CD4-positive, alpha-beta T cell treated with Interleukin-6 at 100 ng/mL for 8 hours (primary cell): ENCODE measurements at regions not wholly inside any gene's neighbourhood (a gene's known extent, or its start where the extent isn't known, plus 50 kb on each side); places are given as distances from the start of the nearest gene placed in this dataset.

ENCODE experiments used
- DNase-seq: peaks from one replicate; pipeline ENCODE4 v3.0.0-alpha.2; 2020; ENCODE audit warnings: mixed read lengths, low spot score

DNA sequence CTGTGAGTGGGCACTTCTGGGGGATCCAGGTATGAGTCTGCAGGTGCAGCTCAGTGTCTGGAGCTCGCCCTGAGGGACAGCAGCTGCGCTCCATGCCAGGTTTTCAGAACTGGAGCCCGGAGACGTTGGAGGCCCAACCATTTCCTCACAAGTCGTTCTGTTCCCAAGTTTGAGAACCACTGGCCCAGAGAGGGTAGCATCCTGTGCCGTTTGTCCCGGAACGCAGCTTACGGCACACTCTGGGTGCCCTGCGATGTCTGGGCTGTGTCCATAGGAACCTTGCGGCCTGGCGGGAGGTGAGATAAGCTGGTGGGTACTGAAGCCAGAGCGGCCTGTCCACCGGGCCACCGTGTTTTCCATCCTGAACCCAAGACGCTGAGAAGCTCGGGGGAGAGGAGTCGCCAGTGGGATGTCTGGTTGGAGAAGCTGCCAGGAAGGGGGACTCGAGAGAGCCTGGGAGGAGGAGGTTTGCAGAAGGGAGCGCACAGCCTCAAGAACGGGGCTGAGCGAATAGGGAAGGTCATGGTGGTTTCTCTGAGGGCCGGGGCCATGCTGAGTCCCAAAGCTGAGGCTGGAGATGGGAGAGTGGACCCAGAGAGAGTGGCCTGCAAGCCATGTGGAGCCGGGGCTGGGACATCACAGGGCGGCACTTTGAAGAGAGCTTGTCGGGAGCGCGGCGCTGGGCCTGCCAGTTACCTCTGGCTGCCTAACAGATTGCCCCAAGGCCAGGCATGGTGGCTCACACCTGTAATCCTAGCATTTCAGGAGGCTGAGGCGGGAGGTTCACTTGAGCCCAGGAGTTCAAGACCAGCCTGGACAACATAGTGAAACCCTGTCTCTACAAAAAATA is 211.0 kb upstream of the GSE1 start:
- DNase-seq: no peak

DNA sequence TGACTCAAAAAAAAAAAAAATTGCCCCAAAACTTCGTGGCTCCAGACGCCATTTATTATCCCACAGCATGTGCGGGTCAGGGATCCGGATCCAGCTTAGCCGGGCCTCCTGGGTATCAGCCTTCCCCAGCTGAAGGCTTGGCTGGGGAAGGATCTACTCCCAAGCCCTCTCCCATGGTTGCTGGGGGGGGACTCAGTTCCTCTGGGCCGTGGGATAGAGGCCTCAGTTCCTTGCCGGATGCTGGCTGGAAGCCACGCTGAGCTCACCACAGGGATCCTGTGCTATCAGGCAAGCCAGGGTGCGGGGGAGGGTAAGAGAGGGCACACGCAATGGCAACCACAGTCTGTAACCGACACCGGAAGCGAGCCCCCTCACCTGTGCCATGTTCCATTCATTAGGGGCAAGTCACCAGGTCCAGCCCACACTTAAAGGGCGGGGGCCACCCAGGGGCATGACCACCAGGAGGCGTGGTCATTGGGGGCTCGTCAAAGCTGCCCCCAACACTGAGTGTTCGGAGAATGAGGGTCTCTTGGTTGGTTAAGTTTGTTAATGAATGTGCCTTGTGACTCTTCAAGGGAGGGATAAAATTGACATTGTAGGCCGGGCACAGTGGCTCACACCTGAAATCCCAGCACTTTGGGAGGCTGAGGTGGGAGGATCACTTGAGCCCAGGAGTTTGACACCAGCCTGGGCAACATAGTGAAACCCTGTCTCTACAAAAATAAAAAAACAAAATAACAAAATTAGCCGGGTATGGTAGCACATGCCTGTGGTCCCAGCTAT is 210.0 kb upstream of the GSE1 start:
- DNase-seq: no peak

DNA sequence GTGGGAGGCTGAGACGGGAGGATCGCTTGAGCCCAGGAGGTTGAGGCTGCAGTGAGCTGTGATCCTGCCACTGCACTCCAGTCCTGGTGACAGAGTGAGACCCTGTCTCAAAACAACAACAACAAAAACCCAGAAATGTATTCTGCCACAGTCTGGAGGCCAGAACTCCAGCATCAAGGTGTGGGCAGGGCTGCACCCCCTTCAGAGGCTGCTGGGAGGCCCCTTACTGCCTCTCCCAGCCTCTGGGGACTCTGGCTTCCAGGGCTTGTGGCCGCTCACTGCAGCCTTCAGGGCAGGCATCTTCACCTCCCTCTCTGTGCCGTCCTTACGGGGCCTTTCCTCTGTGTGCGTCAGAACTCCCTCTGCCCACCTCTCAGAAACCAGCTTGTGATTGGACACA is 209.4 kb upstream of the GSE1 start:
- no peak for DNase-seq

DNA sequence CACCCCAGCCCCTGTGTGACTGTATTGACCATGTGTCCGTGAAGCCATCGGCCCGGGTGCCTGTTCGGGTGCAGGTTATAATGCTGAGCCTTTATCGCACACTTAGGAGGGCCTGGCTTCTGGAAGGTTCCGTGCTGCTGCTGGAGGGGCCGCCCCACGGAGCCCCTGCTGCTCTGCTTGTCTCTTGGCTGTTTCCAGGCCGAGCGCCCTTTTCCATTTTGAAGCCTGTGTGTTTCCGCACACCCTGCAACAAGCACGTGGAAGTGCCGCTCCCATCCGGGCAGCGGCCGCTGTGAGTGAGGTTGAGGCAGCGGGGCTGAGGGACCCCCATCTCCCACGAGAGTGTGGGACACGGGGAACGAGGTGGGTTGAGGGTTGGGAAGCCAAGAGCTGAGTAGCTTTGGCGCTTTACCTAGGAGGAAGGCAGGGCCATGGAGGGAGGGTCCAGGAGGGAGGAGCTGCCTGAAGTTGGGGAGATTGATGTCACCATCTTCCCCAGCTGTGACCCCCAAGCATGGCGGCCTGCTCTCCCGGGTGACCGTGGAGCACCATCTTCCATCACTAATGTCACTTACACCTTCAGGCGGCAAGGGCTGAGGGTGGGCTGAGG is 200.1 kb upstream of the GSE1 start:
- no peak for DNase-seq

DNA sequence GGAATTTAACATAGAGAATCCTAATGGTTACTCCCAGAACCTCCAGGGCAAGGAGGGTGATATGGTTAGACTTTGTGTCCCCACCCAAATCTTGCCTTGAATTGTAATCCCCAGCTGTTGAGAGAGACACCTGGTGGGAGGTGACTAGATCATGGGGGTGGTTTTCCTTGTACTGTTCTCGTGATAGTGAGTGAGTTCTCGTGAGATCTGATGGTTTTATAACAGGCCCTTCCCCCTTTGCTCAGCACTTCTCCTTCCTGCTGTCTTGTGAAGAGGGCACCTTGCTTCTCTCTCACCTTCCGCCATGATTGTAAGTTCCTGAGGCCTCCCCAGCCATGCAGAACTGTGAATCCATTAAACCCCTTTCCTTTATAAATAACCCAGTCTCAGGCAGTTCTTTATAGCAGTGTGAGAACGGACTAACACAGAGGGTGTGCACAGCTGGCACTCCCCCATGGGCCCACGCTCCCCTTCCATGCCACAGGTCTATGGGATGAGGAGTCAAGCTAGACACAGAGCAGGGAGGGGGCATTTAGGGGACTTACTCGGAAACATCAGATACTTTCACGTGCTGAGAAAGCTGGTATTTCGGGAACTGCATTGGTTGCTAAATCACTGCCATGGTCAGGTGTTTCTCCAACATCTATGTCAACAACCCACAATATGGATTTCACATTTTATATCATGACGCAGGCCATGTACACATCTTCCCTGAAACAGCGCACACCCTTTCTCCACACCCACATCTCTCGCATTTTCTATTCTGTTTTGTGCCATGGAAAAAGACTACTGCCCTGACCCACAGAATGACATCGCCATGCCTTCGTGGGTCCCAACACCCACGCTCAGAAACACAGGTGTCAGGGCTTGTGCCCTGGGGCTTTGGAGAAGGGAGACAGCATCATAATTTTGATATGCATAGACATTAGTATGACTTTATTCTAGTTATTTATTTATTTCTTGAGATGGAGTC is 199.1 kb upstream of the GSE1 start:
- no peak for DNase-seq

DNA sequence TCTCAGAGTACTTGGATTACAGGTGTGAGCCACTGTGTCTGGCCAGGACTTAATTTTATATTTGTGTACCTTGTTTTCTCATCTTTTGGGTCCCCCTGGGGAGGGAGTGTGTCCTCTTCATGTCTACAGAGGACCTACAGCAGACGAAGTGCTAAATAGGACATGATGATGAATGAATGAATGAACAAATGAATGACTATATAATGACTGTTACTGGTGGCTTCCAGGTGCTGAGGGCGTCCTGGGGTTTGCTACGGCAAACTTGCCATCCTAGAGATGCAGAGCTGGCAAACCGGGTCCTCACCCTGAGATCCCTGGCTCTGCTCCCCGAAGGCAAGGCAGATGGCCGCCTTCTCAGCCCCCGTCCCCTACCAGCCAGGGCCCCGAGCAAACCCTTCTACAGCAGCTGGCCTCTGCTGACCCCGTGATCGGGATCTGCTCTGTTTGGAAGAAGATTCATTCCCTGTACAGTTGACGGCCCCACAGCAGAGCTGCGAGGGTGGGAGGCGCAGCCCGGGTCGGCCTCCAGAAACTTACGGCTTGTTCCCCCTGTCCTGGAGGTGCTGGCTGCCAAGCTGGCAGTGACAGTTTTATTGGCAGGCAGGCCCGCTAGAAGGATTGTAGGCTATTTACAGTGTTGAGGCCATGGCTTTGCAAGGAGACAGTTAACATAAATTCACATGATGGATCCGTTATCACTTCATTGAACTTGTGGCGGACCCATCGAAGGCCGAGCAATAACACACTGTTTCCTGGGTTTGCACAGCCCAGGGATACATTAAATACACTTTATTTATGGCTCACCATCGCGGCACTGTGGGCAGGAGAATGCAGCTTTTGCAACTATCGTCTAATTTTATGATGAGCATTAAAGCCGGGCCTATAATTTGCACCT is 197.7 kb upstream of the GSE1 start:
- no peak for DNase-seq

DNA sequence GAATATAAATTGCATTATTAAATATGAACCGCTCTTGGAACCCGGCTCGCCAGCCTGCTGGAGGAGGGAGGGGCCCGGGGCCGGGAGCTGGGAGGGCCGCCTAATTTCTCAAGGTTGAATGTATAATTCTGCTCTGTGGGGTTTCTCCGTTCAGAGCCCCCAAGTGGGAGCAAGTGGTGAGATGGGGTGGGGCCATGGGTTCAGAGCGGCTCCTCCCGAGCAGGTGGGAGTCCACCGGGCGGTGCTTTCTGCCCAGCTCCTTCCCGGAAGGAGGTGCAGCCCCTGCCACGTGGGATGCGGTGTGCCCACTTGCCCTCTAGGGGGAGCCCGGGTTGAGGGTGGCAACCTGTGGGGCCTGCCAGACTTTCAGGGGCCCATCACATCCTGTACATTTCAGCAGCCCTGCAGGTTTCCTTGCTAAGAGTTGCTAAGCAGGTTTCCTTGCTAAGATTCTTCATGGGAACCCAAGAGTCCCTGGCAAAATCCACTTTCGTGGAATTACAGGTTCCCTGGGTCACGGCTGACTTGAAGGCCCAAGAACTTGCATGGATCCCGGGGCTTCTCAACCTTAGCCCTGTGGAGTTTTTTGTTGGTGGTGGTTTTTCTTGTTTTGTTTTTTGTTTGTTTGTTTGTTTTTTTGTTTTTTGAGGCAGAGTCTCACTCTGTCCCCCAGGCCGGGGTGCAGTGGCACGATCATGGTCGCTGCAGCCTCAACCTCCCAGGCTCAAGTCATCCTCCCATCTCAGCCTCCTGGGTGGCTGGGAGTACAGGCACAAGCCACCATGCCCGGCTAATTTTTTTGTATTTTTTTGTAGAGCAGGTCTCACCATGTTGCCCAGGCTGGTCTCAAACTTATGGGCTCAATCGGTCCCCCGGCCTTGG is 196.7 kb upstream of the GSE1 start:
- peak; percentile 66 for DNase-seq

DNA sequence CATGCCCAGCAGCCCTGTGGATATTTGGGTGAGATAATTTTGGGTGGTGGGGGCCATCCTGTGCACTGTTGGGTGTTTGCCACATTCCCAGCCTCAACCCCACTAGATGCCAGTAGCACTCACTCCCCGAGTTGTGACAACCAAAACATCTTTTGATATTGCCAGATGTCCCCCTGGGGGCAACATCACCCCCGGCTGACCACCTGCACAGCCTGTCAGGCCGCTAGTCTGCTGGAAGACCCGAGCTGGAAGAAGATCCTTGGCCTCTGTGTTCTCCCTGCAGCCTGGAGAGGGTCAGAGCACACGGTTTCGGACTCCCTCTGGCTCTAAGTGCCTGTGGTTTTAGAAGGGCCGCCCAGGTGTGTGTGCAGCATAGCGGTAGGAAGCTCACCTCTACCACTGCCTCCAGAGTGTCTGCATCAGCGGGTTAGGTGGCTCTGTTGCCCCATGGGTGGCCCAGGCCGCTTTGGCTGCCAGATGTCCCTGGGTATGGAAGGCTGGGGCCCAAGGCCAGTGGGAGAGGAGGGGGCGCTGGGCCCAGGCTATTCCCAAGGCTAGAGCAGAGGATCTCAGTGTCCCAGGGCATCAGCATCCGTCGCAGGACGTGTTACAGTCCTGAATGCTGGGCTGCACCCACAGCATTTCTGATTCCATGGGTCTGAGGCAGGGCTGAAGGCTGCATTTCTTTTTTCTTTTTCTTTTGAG is 195.8 kb upstream of the GSE1 start:
- DNase-seq: no peak

DNA sequence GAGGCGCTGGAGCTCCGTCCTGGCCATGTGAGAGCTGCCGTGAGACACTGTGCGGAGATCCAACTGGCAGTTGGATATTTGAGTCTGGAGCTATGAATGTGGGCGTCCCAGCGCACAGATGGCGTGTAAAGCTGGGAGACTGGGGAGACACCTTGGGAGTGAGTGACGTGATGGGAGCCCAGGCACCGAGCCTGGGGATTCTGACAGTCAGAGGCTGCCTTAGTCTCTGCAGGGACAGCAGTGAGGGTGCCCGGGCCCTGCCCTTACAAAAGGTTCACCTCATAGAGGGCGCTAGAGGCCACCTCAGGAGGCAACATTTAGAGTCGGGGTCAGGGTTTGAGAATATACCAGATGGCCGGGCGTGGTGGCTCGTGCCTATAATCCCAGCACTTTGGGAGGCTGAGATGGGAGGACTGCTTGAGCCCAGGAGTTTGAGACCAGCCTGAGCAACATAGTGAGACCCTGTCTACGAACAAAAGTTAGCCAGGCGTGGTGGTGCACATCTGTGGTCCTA is 194.1 kb upstream of the GSE1 start:
- no peak for DNase-seq

DNA sequence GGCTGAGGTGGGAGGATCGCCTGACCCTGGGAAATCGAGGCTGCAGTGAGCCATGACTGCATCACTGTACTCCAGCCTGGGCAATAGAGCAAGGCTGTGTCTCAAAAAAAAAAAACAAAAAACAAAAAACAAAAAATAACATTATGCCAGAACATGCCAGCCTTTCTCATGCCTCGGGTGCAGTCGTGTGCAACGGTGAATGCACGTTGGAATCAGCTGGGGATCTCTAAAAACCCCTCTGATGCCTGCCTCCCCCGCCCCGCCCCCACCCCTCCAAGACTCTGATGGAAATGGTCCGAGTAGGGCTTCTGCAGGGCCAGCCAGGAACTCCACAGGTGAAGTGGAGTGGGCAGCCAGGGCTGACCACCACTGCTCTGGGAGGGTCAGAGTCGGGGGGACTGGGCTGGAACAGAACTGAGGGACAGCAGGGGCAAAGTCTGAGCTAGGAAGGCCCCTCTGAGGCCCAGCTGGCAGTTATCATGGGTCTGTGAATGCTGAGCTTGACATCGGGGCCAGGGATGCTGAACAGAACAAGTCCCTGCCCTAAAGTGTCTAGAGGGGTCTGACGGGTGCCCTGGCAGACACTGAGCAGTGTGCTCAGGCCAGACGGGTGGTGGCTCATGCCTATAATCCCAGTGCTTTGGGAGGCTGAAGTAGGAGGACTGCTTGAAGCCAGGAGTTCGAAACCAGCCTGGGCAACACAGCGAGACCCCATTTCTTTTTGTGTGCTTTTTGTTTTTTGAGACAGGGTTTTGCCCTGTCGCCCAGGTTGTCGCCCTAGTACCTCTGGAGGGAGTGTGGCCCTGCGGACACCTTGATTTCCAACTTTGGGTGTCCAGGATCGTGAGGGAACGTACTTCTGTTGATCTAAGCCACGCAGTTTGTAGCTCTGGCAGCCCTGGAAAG is 193.4 kb upstream of the GSE1 start:
- DNase-seq: no peak

DNA sequence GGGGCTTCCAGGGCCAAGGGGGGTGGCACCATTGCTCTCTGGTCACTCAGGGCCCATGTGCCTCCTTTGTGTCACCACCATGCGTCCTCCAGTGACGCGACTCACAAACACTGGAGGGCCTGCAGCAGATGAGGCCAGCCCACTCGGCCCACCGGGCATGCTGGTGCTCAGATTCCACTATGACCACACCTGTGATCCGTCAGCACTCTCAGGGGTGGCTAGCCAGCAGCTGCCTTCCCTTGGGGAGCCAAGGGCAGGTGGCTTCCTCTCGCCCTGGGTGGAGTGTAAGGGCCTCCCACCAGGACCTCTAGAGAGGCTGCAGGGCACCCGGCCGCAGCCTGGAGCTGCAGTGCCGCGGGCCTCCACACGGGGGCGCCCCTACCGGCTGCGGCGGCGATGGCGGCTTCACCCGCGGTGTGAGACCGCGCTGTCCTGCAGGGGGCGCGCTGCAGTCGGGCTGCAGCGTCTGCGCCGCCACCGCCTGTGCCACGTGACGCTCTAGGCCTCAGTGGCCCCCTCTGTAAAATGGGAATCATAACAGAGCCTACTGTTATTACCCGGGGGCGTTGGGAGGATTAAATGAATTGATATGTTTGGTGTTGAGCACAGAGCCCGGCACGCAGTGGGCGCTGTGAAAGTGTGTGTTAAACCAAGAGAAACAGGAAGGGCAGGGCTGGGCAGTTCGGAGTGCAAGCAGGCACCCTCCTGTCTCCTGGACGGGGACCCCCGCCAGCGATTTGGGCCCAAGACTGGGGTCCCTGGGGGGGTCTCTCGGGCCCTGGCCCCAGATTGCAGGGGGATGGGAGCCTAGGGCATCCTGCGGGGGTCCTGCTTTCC is 192.4 kb upstream of the GSE1 start:
- peak; percentile 63 for DNase-seq

DNA sequence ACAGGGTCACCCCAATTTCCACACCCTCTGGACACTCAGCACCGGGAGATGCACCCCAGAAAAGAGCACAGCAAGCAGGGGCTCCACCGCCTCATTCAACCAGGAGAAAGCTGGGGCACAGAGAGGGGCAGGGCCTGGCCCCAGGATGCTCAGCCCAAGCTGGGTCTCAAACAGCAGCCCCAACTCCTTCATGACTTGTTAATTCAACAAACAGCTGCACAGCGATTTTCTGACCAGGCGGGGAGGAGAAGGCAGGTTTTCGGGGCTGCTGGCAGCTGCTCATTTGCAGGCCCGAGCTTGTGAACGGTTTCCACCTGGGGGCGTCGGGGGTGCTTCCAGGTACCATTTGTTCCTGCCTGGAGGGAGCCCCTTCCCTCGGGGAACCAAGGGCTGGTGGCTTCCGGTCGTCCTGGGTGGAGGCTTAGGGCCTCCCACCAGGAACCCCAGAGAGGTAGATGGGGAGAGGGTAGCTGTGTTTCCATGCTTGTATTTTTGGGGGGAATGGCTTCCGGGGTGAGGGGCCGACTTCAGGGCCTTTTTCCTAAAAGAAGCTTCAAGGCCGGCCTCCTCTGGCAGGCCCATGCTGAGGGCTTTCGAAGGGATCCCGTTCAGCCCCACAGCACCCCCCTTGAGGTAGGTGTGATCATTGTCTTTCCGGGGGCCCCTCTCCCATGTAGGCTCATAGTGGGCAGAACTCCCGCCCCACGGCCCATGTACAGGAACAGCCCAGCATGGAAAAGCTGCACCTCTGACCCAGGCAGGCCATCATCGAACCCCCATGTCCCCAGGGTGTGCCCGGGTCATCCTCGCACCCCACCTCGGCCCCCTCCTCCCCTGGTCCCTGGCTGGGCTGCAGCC is 191.6 kb upstream of the GSE1 start:
- DNase-seq: no peak

DNA sequence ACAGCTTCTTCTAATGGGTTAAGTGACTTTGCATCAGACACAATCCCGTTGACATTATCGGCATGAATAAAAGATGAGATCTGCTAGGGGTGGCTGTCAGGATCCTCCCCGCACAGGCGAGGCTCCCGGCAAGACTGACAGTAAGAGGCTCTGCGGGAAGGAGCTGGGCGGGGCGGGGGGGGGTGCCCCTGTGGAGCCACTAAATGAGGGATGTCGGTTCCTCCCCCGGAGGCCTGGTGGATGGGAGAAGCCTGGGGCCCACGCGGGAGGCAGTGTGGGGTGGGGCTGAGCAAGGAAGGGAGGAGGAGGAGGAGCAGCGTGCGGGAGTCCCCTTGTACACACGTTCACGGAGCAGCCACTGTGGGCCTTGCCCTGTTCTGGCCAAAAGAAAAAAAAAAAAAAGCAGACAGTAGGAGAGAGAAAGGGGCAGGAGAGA is 190.9 kb upstream of the GSE1 start:
- no peak for DNase-seq

DNA sequence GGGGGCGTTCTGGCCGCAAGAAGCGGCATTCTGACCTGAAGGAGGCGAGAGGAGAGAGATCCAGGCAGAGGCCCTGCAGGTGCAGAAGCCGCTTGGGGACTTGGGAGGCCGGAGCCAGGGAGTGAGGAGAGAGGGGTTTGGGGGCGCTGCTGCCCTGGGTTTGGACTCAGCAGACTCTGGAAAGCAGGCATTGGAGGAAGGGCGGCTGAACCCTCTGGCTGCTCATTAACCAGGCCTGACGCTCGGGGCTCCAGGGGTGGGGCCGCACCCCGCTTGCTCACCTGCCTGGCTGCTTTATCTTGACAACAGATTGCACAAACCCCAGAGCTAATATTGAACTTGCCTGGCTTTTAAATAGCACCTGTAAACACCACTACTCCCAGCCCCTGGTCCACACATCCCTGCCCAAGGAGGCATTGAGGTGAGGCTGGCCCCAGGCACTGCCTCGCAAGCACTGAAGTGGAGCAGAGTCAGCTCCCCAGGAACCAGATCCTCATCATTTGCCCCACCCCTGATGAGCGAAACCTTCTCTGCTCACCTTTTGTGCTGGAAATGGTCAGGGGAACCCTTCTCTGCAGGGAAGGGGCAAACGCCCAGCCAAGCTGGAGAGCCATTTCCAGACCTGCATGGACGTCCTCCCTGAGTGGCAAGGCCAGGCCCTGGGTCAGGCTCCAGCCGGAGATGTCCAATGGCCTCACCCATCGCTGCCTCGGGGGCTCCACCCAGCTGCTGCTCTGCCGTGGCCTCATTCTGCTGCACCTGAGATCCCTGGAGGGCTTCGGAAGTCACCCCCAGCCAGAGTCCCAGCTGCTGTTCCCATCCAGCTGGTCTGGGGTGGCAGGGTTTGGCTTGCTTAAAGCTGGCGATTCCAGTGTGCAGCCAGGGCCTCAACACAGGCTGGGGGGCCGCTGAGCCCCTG is 190.2 kb upstream of the GSE1 start:
- DNase-seq: no peak

DNA sequence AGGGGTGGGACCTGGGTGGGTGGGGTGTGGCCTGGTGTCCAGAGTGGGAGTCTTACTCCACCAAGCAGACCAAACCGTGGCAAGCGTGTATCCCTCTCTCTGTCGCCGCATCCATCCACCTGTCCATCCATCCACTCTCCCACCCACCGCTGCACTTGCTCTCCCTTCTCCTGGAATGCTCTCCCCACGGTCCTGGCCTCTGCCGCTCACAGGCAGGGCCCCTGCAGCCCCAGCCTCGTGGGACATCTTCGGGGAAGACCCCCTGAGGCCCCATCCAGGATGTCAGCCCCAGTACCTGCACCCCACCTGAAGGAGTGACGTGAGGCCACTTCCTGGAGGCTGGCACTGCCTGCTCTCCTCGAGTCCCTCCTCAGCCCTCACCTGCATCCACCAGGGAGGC is 189.5 kb upstream of the GSE1 start:
- no peak for DNase-seq
